ENCODE measurements at regions not wholly inside any gene's neighbourhood (a gene's known extent, or its start where the extent isn't known, plus 50 kb on each side); places are given as distances from the start of the nearest gene placed in this dataset.

- TF ChIP-seq, protein P1, sequence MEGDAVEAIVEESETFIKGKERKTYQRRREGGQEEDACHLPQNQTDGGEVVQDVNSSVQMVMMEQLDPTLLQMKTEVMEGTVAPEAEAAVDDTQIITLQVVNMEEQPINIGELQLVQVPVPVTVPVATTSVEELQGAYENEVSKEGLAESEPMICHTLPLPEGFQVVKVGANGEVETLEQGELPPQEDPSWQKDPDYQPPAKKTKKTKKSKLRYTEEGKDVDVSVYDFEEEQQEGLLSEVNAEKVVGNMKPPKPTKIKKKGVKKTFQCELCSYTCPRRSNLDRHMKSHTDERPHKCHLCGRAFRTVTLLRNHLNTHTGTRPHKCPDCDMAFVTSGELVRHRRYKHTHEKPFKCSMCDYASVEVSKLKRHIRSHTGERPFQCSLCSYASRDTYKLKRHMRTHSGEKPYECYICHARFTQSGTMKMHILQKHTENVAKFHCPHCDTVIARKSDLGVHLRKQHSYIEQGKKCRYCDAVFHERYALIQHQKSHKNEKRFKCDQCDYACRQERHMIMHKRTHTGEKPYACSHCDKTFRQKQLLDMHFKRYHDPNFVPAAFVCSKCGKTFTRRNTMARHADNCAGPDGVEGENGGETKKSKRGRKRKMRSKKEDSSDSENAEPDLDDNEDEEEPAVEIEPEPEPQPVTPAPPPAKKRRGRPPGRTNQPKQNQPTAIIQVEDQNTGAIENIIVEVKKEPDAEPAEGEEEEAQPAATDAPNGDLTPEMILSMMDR (IDR thresholded peaks at IDR 0.05; ENCODE audit: insufficient read depth, low read length, poor library complexity, severe bottlenecking): no peak
- TF ChIP-seq EZH2phosphoT487 (conservative IDR thresholded peaks at IDR 0.05; ENCODE audit: low read length): no peak
Measured at GRCh38 chr6:51249798-51250197, 431.1 kb downstream of the TFAP2B start.
